Posterior cingulate gyrus (tissue), 11 donors: ENCODE measurements at regions not wholly inside any gene's neighbourhood (a gene's known extent, or its start where the extent isn't known, plus 50 kb on each side); places are given as distances from the start of the nearest gene placed in this dataset.
A peak's percentile ranks its signal among the peaks of the same experiment; 100 is the strongest.
"Not testable (repeated sequence)": the region's sequence is repeated elsewhere in the genome, so short reads cannot be mapped to it uniquely, and the experiment has no call there.

Source experiments
- DNase-seq, 10 donors: peaks; one replicate each; pipeline versions ENCODE4 v3.0.0 to v3.0.0-alpha.2; 2020 to 2021; ENCODE audit warnings: mixed read lengths in 3 of 10
- intact Hi-C: fragments of 100-400 bp; cut with DNase I; formaldehyde crosslinking; loops from one replicate; pipeline ENCODE4 v1.15.1; 2023

- intact Hi-C loops, DNase-seq: not testable (repeated sequence)
These were observed 137.0 kb upstream of the PROKR2 start for GRCh38 chr20:5453745-5454144.

DNA sequence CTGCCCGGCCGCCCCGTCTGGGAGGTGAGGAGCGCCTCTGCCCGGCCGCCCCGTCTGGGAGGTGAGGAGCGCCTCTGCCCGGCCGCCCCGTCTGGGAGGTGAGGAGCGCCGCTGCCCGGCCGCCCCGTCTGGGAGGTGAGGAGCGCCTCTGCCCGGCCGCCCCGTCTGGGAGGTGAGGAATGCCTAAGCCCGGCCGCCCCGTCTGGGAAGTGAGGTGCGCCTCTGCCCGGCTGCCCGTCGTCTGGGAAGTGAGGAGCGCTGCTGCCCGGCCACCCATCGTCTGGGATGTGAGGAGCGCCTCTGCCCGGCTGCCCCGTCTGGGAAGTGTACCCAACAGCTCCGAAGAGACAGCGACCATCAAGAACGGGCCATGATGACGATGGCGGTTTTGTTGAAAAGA is 136.6 kb upstream of the PROKR2 start:
- intact Hi-C loops, DNase-seq: not testable (repeated sequence)

DNA sequence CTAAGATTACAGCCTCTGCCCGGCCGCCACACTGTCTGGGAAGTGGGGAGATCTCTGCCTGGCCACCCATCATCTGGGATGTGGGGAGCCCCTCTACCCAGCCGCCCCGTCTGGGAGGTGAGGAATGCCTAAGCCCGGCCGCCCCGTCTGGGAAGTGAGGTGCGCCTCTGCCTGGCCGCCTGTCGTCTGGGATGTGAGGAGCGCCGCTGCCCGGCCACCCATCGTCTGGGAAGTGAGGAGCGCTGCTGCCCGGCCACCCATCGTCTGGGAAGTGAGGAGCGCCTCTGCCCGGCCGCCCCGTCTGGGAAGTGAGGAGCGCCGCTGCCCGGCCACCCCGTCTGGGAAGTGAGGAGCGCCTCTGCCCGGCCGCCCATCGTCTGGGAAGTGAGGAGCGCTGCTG is 135.9 kb upstream of the PROKR2 start:
- DNase-seq, intact Hi-C loops: not testable (repeated sequence)

- peak in 1 of 10 donors; percentile 60 for DNase-seq
- intact Hi-C loops: not testable (repeated sequence)
These were observed 135.5 kb upstream of the PROKR2 start for GRCh38 chr20:5452286-5452685.

DNA sequence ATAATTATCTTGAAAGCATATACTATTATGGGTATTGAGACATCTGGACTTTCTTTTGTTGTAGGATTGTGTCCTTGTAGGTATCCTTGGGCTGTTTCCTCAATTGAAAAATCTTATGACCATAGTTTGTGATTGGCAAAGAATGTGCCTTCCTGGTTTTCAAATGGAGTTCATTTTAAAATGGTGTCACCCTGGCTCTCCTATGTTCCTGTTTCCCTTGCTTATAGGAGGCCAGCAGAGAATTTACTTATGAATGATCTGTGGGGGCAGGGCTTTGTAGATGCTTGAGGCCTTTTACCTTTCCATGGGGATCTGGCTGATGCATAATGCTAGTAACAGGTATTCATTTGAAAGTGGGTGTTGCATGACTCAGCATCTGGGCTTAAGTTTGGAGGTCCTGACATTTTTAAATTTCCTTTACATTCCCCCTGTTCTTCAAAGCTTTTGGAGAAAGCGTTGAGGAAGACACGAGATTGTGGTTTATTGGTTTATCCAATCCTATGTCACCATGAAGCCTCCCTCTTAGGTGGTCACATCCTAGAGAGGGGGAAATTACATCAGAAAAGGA is 135.0 kb upstream of the PROKR2 start:
- intact Hi-C loops: no loop called here
- DNase-seq: no peak

DNA sequence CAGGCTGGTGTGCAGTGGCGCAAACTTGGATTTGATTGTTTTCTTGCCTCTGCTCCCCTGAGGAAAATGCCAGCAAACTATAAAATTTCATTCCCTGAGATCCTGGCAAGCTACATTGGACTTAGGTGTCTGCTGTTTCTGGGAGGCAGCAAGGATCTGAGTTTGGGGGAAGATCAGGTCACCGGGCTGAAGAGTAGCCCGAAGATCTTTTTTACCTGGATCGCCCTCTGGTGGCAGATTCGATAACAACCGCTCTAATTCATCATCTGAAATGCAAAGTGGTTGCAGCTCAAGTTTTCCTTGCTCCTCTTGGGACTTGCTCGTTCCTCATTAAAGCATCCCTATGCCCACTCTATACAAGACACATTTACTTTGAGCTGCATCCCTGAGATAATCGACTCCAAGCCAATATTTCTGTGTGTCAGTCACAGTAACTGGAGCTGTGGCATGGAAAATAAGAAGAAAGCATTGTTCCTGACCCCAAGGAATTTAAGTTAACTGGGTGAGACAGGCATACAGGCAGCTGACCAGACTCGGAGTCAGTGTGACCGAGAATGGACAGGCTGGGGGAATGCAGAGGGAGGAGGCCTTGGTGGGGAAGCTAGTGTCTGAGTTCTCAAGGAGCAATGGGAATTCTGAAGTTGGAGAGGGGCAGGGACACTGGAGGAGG is 131.8 kb upstream of the PROKR2 start:
- peak in 6 of 10 donors; percentile 40 to 74 (median 64) for DNase-seq
- intact Hi-C loops: loop anchor here (1.0 to 10.0 kb wide), 2 partner anchors 243 to 324 kb away; partner anchors contain the start of gene CDS2

- DNase-seq: no peak
- intact Hi-C loops: loop anchor here (10.0 kb wide), 1 partner anchor 322 kb away; the partner anchor contains the start of gene CDS2
These were observed 130.4 kb upstream of the PROKR2 start for GRCh38 chr20:5447188-5447587.

GRCh38 chr20:5445611-5446010 is 128.9 kb upstream of the PROKR2 start:
- no peak for DNase-seq
- intact Hi-C loops: loop anchor here (10.0 kb wide), 1 partner anchor 321 kb away; the partner anchor contains the start of gene CDS2

DNA sequence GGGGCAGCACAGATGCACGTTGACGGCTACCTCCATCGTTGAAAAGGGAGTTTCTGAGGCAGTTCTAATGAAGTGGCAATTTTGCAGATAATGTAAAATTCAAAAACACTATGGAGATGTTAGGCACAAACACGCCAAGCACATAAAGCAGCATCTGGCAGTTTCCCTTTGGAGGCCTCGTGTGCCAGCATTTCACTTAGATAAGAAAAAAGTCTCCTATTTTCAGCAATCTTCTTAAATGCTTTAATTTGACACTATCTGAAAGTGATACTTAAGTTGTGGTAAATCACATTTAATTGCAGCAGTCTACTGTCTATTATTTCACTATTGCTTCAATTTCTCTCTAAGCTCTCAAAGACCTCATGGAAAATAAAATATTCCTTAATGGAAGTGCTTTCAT is 125.3 kb upstream of the PROKR2 start:
- intact Hi-C loops: loop anchor here (10.0 kb wide), 1 partner anchor 317 kb away; the partner anchor contains the start of gene CDS2
- no peak for DNase-seq

DNA sequence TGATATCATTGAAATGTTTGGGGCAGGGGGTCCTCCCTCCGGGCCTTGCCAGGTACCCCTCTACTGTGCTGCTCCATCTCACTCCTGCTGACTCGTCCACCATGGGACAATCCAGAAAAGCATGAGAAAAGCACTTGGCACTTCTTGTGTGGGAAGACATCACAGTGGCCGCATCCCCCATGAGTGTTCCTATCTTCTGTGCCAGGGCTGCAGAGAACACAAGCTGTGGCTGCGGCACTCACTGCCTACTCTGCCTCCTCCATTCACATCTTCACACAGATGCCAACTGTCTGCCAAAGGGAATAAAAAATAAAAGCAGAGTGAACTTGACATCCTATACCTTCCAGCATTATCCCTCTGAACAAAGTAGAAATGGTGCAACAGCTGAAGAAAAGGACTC is 117.4 kb upstream of the PROKR2 start:
- intact Hi-C loops: no loop called here
- peak in 7 of 10 donors; percentile 47 to 93 (median 62) for DNase-seq

GRCh38 chr20:5433352-5433751 is 116.6 kb upstream of the PROKR2 start:
- peak in 6 of 10 donors; percentile 22 to 92 (median 51) for DNase-seq
- intact Hi-C loops: no loop called here

DNA sequence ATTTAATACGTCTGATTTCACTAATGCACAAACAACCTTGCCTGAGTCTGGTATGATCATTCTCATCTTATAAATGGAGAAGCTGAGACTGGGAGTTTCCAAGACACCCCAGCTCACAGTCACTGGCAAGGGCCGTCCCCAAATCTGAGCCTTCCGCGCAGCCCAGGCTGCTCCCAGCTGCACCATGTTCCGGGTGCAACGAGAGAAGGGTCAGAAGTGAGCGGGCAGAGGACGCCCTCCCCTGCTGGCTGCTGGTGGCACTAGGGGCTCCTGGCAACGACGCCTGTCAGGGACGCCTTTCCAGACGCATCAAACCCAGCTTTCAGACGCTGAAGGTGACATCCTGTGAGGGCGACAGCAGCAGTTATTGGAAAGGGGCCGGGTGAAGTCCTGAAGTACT is 115.3 kb upstream of the PROKR2 start:
- peak in 1 of 10 donors; percentile 60 for DNase-seq
- intact Hi-C loops: no loop called here

DNA sequence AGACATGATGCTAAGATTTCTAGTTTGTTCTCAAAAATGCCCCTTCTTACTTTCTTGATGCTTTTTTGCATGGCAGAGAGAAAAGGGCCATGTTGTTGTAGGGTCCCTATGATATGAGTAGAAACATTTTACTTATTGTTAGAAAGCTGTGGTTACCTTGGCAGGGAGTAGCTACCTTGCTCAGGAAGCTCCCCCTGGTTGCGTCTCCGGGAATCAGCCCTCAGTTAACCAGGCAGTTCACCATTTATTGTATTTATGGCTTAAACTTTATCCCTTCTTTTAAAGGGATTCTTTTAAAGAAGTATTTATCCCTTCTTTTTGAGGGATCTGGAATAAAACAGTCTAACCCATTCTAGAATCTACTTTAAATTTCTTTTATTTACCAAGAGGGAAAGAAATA is 113.9 kb upstream of the PROKR2 start:
- DNase-seq: no peak
- intact Hi-C loops: no loop called here

DNA sequence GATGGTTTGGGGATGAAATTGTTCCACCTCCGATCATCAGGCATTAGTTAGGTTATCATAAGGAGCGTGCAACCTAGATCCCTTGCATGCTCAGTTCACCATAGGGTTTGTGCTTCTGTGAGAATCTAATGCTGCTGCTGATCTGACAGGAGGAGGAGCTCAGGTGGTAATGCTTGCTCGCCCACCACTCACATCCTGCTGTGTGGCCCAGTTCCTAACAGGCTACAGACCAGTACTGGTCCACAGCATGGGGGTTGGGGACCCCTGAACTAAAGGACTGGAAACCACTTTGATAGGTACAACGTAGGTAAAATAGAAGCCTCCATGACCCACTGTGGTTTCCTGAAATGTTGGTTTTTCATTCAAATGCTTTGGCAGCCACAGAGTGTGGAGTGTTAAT is 109.3 kb upstream of the PROKR2 start:
- intact Hi-C loops: no loop called here
- DNase-seq: peak in 1 of 10 donors; percentile 52

- DNase-seq: no peak
- intact Hi-C loops: no loop called here
These were observed 99.3 kb upstream of the PROKR2 start for GRCh38 chr20:5416086-5416485.

- DNase-seq: no peak
- intact Hi-C loops: no loop called here
These were observed 96.6 kb upstream of the PROKR2 start for GRCh38 chr20:5413394-5413793.

DNA sequence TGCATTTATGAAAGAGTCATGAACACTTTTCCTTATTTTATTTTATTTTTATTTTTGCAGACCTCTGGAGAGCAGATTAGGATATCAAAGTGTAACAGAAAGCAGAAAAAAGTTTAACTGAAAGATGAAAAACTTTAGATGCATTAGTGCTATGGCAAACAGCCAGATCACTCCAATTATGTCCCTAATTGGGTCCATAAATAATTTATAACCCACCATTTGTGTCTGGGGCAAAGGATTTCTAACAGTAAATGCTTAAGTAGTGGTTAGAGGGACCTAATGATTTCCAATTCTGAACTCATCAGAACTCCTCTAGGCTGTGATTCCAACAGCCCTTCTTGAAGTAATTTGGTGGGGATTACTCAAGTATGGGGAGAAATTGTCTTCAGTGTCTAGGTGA is 93.7 kb upstream of the PROKR2 start:
- no peak for DNase-seq
- intact Hi-C loops: no loop called here

GRCh38 chr20:5402903-5403531 is 86.3 kb upstream of the PROKR2 start:
- intact Hi-C loops: no loop called here
- DNase-seq: no peak

DNA sequence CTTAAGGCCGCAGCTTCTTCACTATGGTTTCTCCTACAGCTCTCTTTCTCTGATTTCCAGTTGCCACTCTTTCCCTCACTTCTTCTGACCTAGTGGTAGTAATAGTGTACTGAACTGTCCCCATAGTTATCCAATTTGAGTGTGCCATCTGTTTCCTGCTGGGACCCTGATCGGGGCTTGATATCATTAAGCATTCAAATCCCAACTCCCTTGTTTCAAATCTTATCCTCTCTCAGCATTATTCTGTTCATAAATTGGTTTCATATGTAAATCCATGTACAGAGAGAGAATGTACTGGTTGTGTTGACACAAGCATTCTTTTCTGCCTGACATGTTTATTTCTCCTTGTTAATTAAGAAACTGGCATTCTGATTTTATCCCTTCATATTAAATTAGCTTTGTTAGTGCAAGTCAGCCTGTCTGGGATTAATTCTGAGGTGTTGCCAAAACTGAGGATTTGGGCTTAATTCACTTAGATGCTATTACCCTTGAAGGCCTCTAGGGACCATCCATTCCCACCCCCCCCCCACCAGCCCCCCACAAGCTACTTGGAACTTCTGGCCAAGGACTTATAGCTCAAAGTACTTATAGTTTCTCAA is 84.6 kb upstream of the PROKR2 start:
- no peak for DNase-seq
- intact Hi-C loops: no loop called here

DNA sequence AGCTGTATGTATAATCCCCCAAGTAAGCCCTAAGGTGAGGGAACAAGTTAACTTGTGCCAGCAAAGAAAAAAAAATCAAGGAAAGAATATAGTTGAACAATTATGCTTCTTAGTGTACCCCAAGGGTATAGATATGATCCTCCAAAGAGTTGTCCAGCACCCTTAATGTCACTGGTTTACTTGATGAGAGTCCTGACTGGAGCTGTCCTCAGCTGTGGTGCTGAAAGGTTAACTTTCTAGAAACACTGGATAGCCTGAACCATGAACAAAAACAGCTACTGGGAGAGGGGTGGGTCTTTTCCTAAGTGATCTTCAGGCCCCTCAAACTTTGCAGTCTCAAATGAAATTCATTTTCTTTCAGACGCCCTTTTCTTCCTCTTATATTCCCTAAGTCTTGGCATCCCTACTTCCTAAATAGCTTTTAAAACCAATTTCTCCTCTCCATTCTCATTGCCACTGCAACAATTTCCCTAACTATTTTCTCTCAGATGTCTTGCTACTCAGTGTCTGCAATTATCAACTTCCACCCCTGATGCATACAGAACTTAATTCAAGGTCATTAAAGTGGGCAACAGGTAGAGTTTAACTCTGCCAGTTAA is 83.5 kb upstream of the PROKR2 start:
- intact Hi-C loops: no loop called here
- DNase-seq: no peak

GRCh38 chr20:5397393-5397792 is 80.6 kb upstream of the PROKR2 start:
- no peak for DNase-seq
- intact Hi-C loops: no loop called here
